ENCODE measurements at regions not wholly inside any gene's neighbourhood (a gene's known extent, or its start where the extent isn't known, plus 50 kb on each side); places are given as distances from the start of the nearest gene placed in this dataset.

DNA sequence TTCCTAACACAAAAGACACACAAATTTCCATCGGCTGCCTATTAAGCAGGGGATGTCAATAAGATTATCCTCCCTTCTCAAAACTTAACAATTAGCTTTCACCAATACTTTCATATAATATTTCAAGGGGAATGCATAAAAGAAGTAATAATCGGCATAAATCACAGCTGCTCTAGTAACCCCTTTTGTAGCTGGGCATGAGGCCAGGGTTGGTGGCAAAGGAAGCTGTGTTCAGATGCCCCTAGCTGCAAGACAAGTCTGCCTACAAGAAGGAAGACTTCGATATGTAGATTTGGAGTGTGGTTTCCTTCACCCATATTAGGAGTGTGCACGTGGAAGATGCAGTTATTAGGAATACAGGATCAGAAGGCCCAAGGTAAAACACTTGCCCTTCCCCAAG is 156.9 kb upstream of the SSTR4 start:
- Histone ChIP-seq H4K20me1 (ENCODE audit: insufficient read depth) (no peaks in the 10 kb centered on the region), H3K9me2 (ENCODE audit: insufficient read depth, low read length) (no peaks in the 10 kb centered on the region), H3K27ac (ENCODE audit: low read length) (no peak overlapping the region), H3K27me3 (ENCODE audit: insufficient read depth, low read depth, low read length) (no peaks in the 10 kb centered on the region), H2AFZ (ENCODE audit: low read depth, low read length) (no peak overlapping the region), H3K4me2 (ENCODE audit: low read length) (no peak overlapping the region), H3F3A (ENCODE audit: insufficient read depth, low read length, poor library complexity, severe bottlenecking) (no peaks in the 10 kb centered on the region), H3K79me2 (replicated peaks; ENCODE audit: insufficient read depth, low read length) (no peaks in the 10 kb centered on the region), H3K9me3 (ENCODE audit: low read length) (no peaks in the 10 kb centered on the region), H3K4me3 (ENCODE audit: low read length) (no peak overlapping the region), H3K9ac (ENCODE audit: low read length) (no peak overlapping the region), H3K36me3 (ENCODE audit: insufficient read depth, low read length) (no peaks in the 10 kb centered on the region)
- TF ChIP-seq SMC3 (conservative IDR thresholded peaks at IDR 0.05; ENCODE audit: poor library complexity) (no peak), MXI1 (conservative IDR thresholded peaks at IDR 0.05; ENCODE audit: poor library complexity, severe bottlenecking) (no peak), EZH2 (IDR thresholded peaks at IDR 0.05; ENCODE audit: borderline replicate concordance, insufficient read depth, low read length, poor library complexity, severe bottlenecking) (no peak)

DNA sequence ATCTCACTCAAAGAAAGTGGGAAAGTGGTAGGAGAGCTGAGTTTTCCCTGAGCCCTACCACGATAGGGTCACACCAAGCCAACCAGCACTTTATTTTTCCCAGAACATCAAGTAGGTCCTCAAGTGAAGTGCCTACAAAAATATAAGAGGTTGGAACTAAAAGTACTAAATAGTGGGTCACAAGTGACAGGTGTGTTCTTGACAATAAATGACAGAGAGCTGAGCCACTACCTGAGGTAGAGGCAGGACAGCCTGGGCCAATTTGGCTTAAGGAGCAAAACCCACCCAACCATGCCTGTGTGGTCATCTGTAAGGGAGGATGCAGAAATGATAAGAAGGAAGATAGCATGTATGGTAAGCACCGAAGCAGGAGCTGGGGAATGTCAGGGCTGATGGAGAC is 154.8 kb upstream of the SSTR4 start:
- no peak overlapping the region for H2AFZ ChIP-seq (ENCODE audit: low read depth, low read length)
- no peak overlapping the region for H3K4me3 ChIP-seq (ENCODE audit: low read length)
- no peak overlapping the region for H3K9ac ChIP-seq (ENCODE audit: low read length)
- H3K9me2 ChIP-seq (ENCODE audit: insufficient read depth, low read length) = no peaks in the 10 kb centered on the region
- no peak overlapping the region for H3K4me2 ChIP-seq (ENCODE audit: low read length)
- no peaks in the 10 kb centered on the region for H3K27me3 ChIP-seq (ENCODE audit: insufficient read depth, low read depth, low read length)
- no peaks in the 10 kb centered on the region for H3K9me3 ChIP-seq (ENCODE audit: low read length)
- H4K20me1 ChIP-seq (ENCODE audit: insufficient read depth) = no peaks in the 10 kb centered on the region
- H3K27ac ChIP-seq (ENCODE audit: low read length) = no peak overlapping the region
- no peaks in the 10 kb centered on the region for H3F3A ChIP-seq (ENCODE audit: insufficient read depth, low read length, poor library complexity, severe bottlenecking)
- no peaks in the 10 kb centered on the region for H3K79me2 ChIP-seq (replicated peaks; ENCODE audit: insufficient read depth, low read length)
- no peaks in the 10 kb centered on the region for H3K36me3 ChIP-seq (ENCODE audit: insufficient read depth, low read length)
- TF ChIP-seq, protein P1, sequence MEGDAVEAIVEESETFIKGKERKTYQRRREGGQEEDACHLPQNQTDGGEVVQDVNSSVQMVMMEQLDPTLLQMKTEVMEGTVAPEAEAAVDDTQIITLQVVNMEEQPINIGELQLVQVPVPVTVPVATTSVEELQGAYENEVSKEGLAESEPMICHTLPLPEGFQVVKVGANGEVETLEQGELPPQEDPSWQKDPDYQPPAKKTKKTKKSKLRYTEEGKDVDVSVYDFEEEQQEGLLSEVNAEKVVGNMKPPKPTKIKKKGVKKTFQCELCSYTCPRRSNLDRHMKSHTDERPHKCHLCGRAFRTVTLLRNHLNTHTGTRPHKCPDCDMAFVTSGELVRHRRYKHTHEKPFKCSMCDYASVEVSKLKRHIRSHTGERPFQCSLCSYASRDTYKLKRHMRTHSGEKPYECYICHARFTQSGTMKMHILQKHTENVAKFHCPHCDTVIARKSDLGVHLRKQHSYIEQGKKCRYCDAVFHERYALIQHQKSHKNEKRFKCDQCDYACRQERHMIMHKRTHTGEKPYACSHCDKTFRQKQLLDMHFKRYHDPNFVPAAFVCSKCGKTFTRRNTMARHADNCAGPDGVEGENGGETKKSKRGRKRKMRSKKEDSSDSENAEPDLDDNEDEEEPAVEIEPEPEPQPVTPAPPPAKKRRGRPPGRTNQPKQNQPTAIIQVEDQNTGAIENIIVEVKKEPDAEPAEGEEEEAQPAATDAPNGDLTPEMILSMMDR (IDR thresholded peaks at IDR 0.05; ENCODE audit: poor library complexity, severe bottlenecking) = no peak
- no peak for TF ChIP-seq EZH2 (IDR thresholded peaks at IDR 0.05; ENCODE audit: borderline replicate concordance, insufficient read depth, low read length, poor library complexity, severe bottlenecking)
- TF ChIP-seq EP300 (conservative IDR thresholded peaks at IDR 0.05; ENCODE audit: poor library complexity, severe bottlenecking) = no peak
- TF ChIP-seq MXI1 (conservative IDR thresholded peaks at IDR 0.05; ENCODE audit: poor library complexity, severe bottlenecking) = no peak
- no peak for TF ChIP-seq POLR2AphosphoS5 (IDR thresholded peaks at IDR 0.05)
- TF ChIP-seq SMC3 (conservative IDR thresholded peaks at IDR 0.05; ENCODE audit: poor library complexity) = no peak
- TF ChIP-seq, protein P2, sequence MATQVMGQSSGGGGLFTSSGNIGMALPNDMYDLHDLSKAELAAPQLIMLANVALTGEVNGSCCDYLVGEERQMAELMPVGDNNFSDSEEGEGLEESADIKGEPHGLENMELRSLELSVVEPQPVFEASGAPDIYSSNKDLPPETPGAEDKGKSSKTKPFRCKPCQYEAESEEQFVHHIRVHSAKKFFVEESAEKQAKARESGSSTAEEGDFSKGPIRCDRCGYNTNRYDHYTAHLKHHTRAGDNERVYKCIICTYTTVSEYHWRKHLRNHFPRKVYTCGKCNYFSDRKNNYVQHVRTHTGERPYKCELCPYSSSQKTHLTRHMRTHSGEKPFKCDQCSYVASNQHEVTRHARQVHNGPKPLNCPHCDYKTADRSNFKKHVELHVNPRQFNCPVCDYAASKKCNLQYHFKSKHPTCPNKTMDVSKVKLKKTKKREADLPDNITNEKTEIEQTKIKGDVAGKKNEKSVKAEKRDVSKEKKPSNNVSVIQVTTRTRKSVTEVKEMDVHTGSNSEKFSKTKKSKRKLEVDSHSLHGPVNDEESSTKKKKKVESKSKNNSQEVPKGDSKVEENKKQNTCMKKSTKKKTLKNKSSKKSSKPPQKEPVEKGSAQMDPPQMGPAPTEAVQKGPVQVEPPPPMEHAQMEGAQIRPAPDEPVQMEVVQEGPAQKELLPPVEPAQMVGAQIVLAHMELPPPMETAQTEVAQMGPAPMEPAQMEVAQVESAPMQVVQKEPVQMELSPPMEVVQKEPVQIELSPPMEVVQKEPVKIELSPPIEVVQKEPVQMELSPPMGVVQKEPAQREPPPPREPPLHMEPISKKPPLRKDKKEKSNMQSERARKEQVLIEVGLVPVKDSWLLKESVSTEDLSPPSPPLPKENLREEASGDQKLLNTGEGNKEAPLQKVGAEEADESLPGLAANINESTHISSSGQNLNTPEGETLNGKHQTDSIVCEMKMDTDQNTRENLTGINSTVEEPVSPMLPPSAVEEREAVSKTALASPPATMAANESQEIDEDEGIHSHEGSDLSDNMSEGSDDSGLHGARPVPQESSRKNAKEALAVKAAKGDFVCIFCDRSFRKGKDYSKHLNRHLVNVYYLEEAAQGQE (IDR thresholded peaks at IDR 0.05; ENCODE audit: borderline replicate concordance) = no peak
- no peak for TF ChIP-seq RAD21 (conservative IDR thresholded peaks at IDR 0.05)
- TF ChIP-seq TAF1 (IDR thresholded peaks at IDR 0.05; ENCODE audit: low read depth) = no peak

DNA sequence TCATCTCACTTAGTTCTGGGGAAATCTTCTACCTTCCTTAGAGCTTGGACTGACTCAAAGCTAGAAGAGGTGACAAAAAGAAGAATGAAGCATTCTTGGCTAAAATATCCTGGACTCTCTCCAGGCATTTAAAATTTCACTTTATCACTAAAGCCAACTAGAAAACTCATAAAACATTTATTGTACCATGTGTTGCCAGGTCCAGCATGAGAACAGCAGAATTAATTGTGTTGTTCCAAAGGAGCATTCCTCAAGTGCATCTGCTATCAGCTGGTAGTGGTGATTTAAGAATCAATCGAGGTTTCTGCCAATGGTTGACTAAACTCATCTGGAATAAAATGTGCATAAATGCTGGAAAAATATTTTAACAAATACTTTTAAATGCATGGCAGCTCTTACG is 147.3 kb upstream of the SSTR4 start:
- no peaks in the 10 kb centered on the region for H3K9me2 ChIP-seq (ENCODE audit: insufficient read depth, low read length)
- no peaks in the 10 kb centered on the region for H3K27me3 ChIP-seq (ENCODE audit: insufficient read depth, low read depth, low read length)
- no peak overlapping the region for H3K27ac ChIP-seq (ENCODE audit: low read length)
- no peaks in the 10 kb centered on the region for H3K9me3 ChIP-seq (ENCODE audit: low read length)
- no peaks in the 10 kb centered on the region for H3F3A ChIP-seq (ENCODE audit: insufficient read depth, low read length, poor library complexity, severe bottlenecking)
- no peaks in the 10 kb centered on the region for H3K79me2 ChIP-seq (replicated peaks; ENCODE audit: insufficient read depth, low read length)
- no peak overlapping the region for H3K4me3 ChIP-seq (ENCODE audit: low read length)
- H3K9ac ChIP-seq (ENCODE audit: low read length) = no peak overlapping the region
- TF ChIP-seq TAF1 (IDR thresholded peaks at IDR 0.05; ENCODE audit: low read depth) (no peak), MXI1 (conservative IDR thresholded peaks at IDR 0.05; ENCODE audit: poor library complexity, severe bottlenecking) (no peak)
- TF ChIP-seq, protein P2 (IDR thresholded peaks at IDR 0.05; ENCODE audit: borderline replicate concordance) = no peak
- TF ChIP-seq, protein P1 (IDR thresholded peaks at IDR 0.05; ENCODE audit: poor library complexity, severe bottlenecking) = no peak
- H2AFZ ChIP-seq (ENCODE audit: low read depth, low read length) = no peak overlapping the region
- H3K36me3 ChIP-seq (ENCODE audit: insufficient read depth, low read length) = no peaks in the 10 kb centered on the region
- no peak overlapping the region for H3K4me2 ChIP-seq (ENCODE audit: low read length)
- no peaks in the 10 kb centered on the region for H4K20me1 ChIP-seq (ENCODE audit: insufficient read depth)

Measured in neural cell (in vitro differentiated cells).